H1 (cell line): ENCODE measurements at regions not wholly inside any gene's neighbourhood (a gene's known extent, or its start where the extent isn't known, plus 50 kb on each side); places are given as distances from the start of the nearest gene placed in this dataset.

Experiments used
- CTCF ChIA-PET: fragments of 300-600 bp; sonication (Branson Sonifier 250); formaldehyde crosslinking; loops from one replicate; lab custom pipeline; 2021; ENCODE audit not compliant: partially characterized antibody; lab: Charles Lee
- POLR2A ChIA-PET: fragments of 300-600 bp; sonication (Branson Sonifier 250); formaldehyde crosslinking; loops from one replicate; lab custom pipeline; 2021; ENCODE audit warnings: inconsistent platforms; ENCODE audit not compliant: partially characterized antibody; lab: Charles Lee
- DNase-seq, 2 experiments: peaks; one replicate each; pipeline versions ENCODE4 v3.0.0 to v3.0.0-alpha.2; 2010 to 2022; ENCODE audit warnings: low spot score in 2 of 2, low read depth in 1 of 2, mixed read lengths in 1 of 2
- FAIRE-seq: peaks from 2 replicates; lab custom pipeline; 2011; peaks lifted over from hg19 to GRCh38; lab: Jason Lieb, UNC
- H2AFZ ChIP-seq: 2 replicates; pipeline ENCODE4 v1.8.1; 2012; ENCODE audit warnings: low read length, inconsistent platforms
- H2AK5ac ChIP-seq: 2 replicates; pipeline ENCODE4 v1.6.1; 2013; ENCODE audit warnings: low read depth, low read length
- H2BK120ac ChIP-seq: replicated peaks from 2 replicates; pipeline ENCODE3; 2013; ENCODE audit warnings: low read depth, low read length, inconsistent platforms
- H2BK12ac ChIP-seq: 2 replicates; pipeline ENCODE4 v1.6.1; 2013; ENCODE audit warnings: low read depth, low read length
- H2BK15ac ChIP-seq: 2 replicates; pipeline ENCODE4 v1.6.1; 2013; ENCODE audit warnings: low read length
- H2BK20ac ChIP-seq: 2 replicates; pipeline ENCODE4 v1.6.1; 2013; ENCODE audit warnings: low read length
- H2BK5ac ChIP-seq: 2 replicates; pipeline ENCODE4 v1.6.1; 2013; ENCODE audit warnings: low read depth, low read length
- H3K14ac ChIP-seq: 2 replicates; pipeline ENCODE4 v1.6.1; 2013; ENCODE audit warnings: inconsistent platforms; ENCODE audit not compliant: insufficient read length
- H3K18ac ChIP-seq: 2 replicates; pipeline ENCODE4 v1.6.1; 2013; ENCODE audit warnings: low read length; ENCODE audit errors: extremely low read depth
- H3K23ac ChIP-seq: 2 replicates; pipeline ENCODE4 v1.6.1; 2013; ENCODE audit warnings: inconsistent platforms; ENCODE audit not compliant: insufficient read length
- H3K23me2 ChIP-seq: 2 replicates; pipeline ENCODE4 v1.6.1; 2013; ENCODE audit warnings: low read depth, low read length
- H3K27ac ChIP-seq: 2 replicates; pipeline ENCODE4 v1.6.1; 2011; ENCODE audit warnings: low read depth, low read length, inconsistent platforms
- H3K27me3 ChIP-seq, 4 experiments: replicated peaks in 1 of 4; 1 replicate in 1 of 4; 2 replicates in 3 of 4; pipeline versions ENCODE4 v1.6.1 to v1.8.1; 2011 to 2013; ENCODE audit warnings: low read length in 3 of 4, mild to moderate bottlenecking in 3 of 4, inconsistent platforms in 2 of 4, mixed read lengths in 2 of 4, moderate library complexity in 1 of 4; ENCODE audit not compliant: control insufficient read depth in 3 of 4, insufficient read depth in 3 of 4; ENCODE audit errors: extremely low read depth in 1 of 4
- H3K36me3 ChIP-seq, 4 experiments: 2 replicates each; pipeline versions ENCODE4 v1.6.1 to v1.8.1; 2011 to 2013; ENCODE audit warnings: mild to moderate bottlenecking in 4 of 4, low read length in 3 of 4, moderate library complexity in 2 of 4, control low read depth in 1 of 4, inconsistent platforms in 1 of 4; ENCODE audit not compliant: insufficient read depth in 4 of 4, control insufficient read depth in 2 of 4
- H3K4ac ChIP-seq: replicated peaks from 2 replicates; pipeline ENCODE3; 2013; ENCODE audit warnings: low read length, low read depth, mixed read lengths, inconsistent platforms; ENCODE audit not compliant: insufficient read length
- H3K4me1 ChIP-seq, 4 experiments: replicated peaks in 1 of 4; 1 replicate in 1 of 4; 2 replicates in 3 of 4; pipeline versions ENCODE4 v1.6.1 to v1.8.1; 2011 to 2013; ENCODE audit warnings: low read length in 3 of 4, inconsistent platforms in 2 of 4, mixed read lengths in 1 of 4; ENCODE audit not compliant: insufficient read depth in 4 of 4, control insufficient read depth in 3 of 4
- H3K4me2 ChIP-seq, 2 experiments: 2 replicates each; pipeline versions ENCODE4 v1.6.1 to v1.8.1; 2011 to 2013; ENCODE audit warnings: low read depth in 2 of 2, low read length in 2 of 2, control low read depth in 1 of 2, inconsistent platforms in 1 of 2, mild to moderate bottlenecking in 1 of 2; ENCODE audit not compliant: insufficient read depth in 1 of 2
- H3K4me3 ChIP-seq, 4 experiments: fragments of 200-600, 300-600 bp in 1 of 4; sonication (generic), shearing (Covaris generic), sonication (Bioruptor Twin) in 1 of 4; 2 replicates each; pipeline versions ENCODE4 v1.5.1 to v1.8.1; 2011 to 2016; ENCODE audit warnings: low read length in 4 of 4, low read depth in 3 of 4, control low read depth in 2 of 4, inconsistent platforms in 2 of 4, mild to moderate bottlenecking in 2 of 4, mixed read lengths in 1 of 4, moderate library complexity in 1 of 4; ENCODE audit not compliant: insufficient read depth in 2 of 4; ENCODE audit errors: extremely low read depth in 1 of 4
- H3K56ac ChIP-seq: replicated peaks from 2 replicates; pipeline ENCODE3; 2013; ENCODE audit warnings: low read depth, mild to moderate bottlenecking, mixed read lengths, low read length, inconsistent platforms; ENCODE audit not compliant: insufficient read length
- H3K79me1 ChIP-seq: 2 replicates; pipeline ENCODE4 v1.6.1; 2013; ENCODE audit warnings: low read depth, low read length, control low read depth
- H3K79me2 ChIP-seq, 2 experiments: 2 replicates each; pipeline versions ENCODE4 v1.6.1 to v1.8.1; 2012 to 2013; ENCODE audit warnings: low read length in 2 of 2, mild to moderate bottlenecking in 2 of 2, inconsistent platforms in 1 of 2; ENCODE audit not compliant: insufficient read depth in 2 of 2, control insufficient read depth in 1 of 2
- H3K9ac ChIP-seq, 4 experiments: replicated peaks in 1 of 4; 1 replicate in 1 of 4; 2 replicates in 3 of 4; pipeline versions ENCODE4 v1.6.1 to v1.8.1; 2011 to 2013; ENCODE audit warnings: low read depth in 3 of 4, low read length in 3 of 4, control low read depth in 2 of 4, mild to moderate bottlenecking in 2 of 4, moderate library complexity in 2 of 4, inconsistent platforms in 1 of 4; ENCODE audit errors: extremely low read depth in 1 of 4
- H3K9me3 ChIP-seq, 2 experiments: 2 replicates each; pipeline versions ENCODE4 v1.6.1 to v1.8.1; 2012 to 2013; ENCODE audit warnings: mild to moderate bottlenecking in 2 of 2, moderate library complexity in 2 of 2, control low read depth in 1 of 2, inconsistent platforms in 1 of 2, low read depth in 1 of 2, low read length in 1 of 2, mixed read lengths in 1 of 2; ENCODE audit not compliant: insufficient read depth in 2 of 2
- H4K20me1 ChIP-seq, 2 experiments: replicated peaks in 1 of 2; 2 replicates each; pipeline versions ENCODE3 to v1.8.1; 2011 to 2013; ENCODE audit warnings: inconsistent platforms in 2 of 2, low read length in 2 of 2, mild to moderate bottlenecking in 1 of 2; ENCODE audit not compliant: insufficient read depth in 2 of 2, control insufficient read depth in 1 of 2
- H4K5ac ChIP-seq: 2 replicates; pipeline ENCODE4 v1.6.1; 2013; ENCODE audit warnings: low read length, low read depth, mixed read lengths, inconsistent platforms; ENCODE audit not compliant: insufficient read length
- H4K8ac ChIP-seq: 2 replicates; pipeline ENCODE4 v1.8.0; 2013; ENCODE audit warnings: mild to moderate bottlenecking, moderate library complexity, low read length, inconsistent platforms; ENCODE audit not compliant: insufficient read depth; ENCODE audit errors: extremely low read depth
- H4K91ac ChIP-seq: replicated peaks from 2 replicates; pipeline ENCODE3; 2013; ENCODE audit warnings: low read length, mixed read lengths, inconsistent platforms; ENCODE audit not compliant: insufficient read length
- CBX8 ChIP-seq: fragments of 300-800, 300-1000 bp; sonication (generic); IDR thresholded peaks from 2 replicates; pipeline ENCODE4 v1.7.1; 2016; ENCODE audit warnings: low read depth, low read length, borderline replicate concordance
- CEBPB ChIP-seq: IDR thresholded peaks from 2 replicates; pipeline ENCODE4 v1.6.1; 2012; ENCODE audit warnings: low read depth, low read length
- CHD1 ChIP-seq: IDR thresholded peaks from 2 replicates; pipeline ENCODE4 v1.6.1; 2012; ENCODE audit warnings: low read depth, low read length, improper control_type of control experiment
- FOSL1 ChIP-seq: IDR thresholded peaks from 2 replicates; pipeline ENCODE4 v1.6.1; 2011; ENCODE audit warnings: mild to moderate bottlenecking, low read depth, low read length, moderate library complexity; ENCODE audit not compliant: insufficient read depth
- HDAC2 ChIP-seq, 2 experiments: fragments of 300-600 bp in 1 of 2; sonication (generic) in 1 of 2; IDR thresholded peaks; 2 replicates each; pipeline ENCODE4 v1.6.1; 2011 to 2012; ENCODE audit warnings: low read depth in 2 of 2, low read length in 2 of 2, mild to moderate bottlenecking in 2 of 2, moderate library complexity in 2 of 2, borderline replicate concordance in 1 of 2, inconsistent platforms in 1 of 2
- NRF1 ChIP-seq: IDR thresholded peaks from 2 replicates; pipeline ENCODE4 v1.6.1; 2011; ENCODE audit warnings: mild to moderate bottlenecking, low read depth, low read length, improper control_type of control experiment
- POLR2A ChIP-seq, 2 experiments: IDR thresholded peaks; 1 replicate in 1 of 2; 2 replicates in 1 of 2; pipeline ENCODE4 v1.6.1; 2011; ENCODE audit warnings: low read depth in 2 of 2, low read length in 2 of 2, mild to moderate bottlenecking in 2 of 2; ENCODE audit errors: control extremely low read depth in 1 of 2
- POU5F1 ChIP-seq: IDR thresholded peaks from 2 replicates; pipeline ENCODE4 v1.6.1; 2011; ENCODE audit warnings: low read depth, mild to moderate bottlenecking, low read length, moderate library complexity
- RFX5 ChIP-seq: IDR thresholded peaks from 2 replicates; pipeline ENCODE4 v1.6.1; 2011; ENCODE audit warnings: low read depth, low read length, improper control_type of control experiment, borderline replicate concordance
- SIN3A ChIP-seq, 2 experiments: IDR thresholded peaks in 1 of 2; conservative IDR thresholded peaks in 1 of 2; 2 replicates each; pipeline ENCODE4 v1.6.1; 2011 to 2012; ENCODE audit warnings: low read length in 2 of 2, improper control_type of control experiment in 1 of 2, low read depth in 1 of 2, mild to moderate bottlenecking in 1 of 2
- SP4 ChIP-seq: IDR thresholded peaks from 2 replicates; pipeline ENCODE4 v1.6.1; 2012; ENCODE audit warnings: low read length, inconsistent platforms
- SUZ12 ChIP-seq: fragments of 200-600 bp; sonication (generic); IDR thresholded peaks from 2 replicates; pipeline ENCODE4 v1.6.1; 2012; ENCODE audit warnings: mild to moderate bottlenecking, inconsistent platforms, low read length, moderate library complexity, mixed read lengths
- TBP ChIP-seq: IDR thresholded peaks from 2 replicates; pipeline ENCODE4 v1.6.1; 2011; ENCODE audit warnings: low read depth, low read length, improper control_type of control experiment
- YY1 ChIP-seq: IDR thresholded peaks from 2 replicates; pipeline ENCODE4 v1.6.1; 2011; ENCODE audit warnings: low read depth, mild to moderate bottlenecking, low read length
- WGBS, 2 experiments: shearing (Covaris generic) in 1 of 2; methylation state at CpG; one replicate each; pipeline versions ENCODE4 v1.1.6 to v1.1.7; 2013 to 2015; ENCODE audit warnings: low lambda C conversion rate in 2 of 2, mixed read lengths in 2 of 2, inconsistent platforms in 1 of 2, low coverage in 1 of 2, missing lambda C conversion rate in 1 of 2; ENCODE audit not compliant: insufficient replicate concordance in 2 of 2, insufficient coverage in 1 of 2, insufficient read length in 1 of 2; ENCODE audit errors: extremely low coverage in 1 of 2, missing lambda C conversion rate in 1 of 2; 5-methylcytosine and 5-hydroxymethylcytosine counted together

DNA sequence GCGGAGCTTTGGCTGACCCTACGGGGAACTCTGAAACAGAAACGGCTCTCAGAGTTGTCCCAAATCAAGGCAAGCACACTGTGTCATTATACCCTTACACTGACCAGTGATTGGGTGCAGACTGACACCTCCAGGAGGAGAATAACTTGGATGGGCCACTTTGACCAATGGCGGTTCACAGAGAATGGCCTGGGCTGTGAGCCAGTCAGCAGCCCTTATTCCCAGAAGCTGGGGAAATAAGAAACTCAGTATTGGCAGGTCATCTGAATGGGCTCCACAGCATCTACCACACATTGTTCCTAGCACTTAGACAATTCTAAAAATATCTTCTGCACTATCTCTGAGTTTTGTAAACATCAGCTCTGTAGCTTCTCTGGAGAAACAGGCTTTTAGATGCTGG, 265.2 kb downstream of the ADGRL2 start (continued):
- TF ChIP-seq SP4: no peak

DNA sequence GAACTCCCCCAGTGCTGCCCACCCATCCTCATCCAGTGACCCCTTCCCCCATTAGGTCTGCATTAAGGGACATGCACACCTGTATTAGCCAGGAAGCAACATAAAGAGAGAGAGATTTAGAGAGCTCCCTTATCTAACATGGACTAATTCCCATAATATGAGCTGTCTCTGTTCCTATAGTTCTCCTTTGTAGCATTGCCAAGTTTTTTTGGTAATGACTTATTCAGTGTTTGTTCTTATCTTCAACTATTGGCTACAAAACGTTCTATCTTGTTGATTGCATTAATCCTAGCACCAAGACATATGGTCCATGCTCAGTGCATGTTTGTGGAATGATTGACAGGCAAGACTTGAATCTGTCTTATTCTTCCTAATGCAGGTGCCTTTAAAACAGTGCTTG, 264.0 kb downstream of the ADGRL2 start:
- Histone ChIP-seq H2BK120ac (no peak overlapping the region), H3K36me3 (no peaks in the 10 kb centered on the region), H3K23ac (no peak overlapping the region), H3K18ac (no peak overlapping the region), H3K23me2 (no peaks in the 10 kb centered on the region), H2BK15ac (no peak overlapping the region), H2AFZ (no peak overlapping the region), H4K5ac (no peak overlapping the region), H3K4me2 (no peak overlapping the region), H3K4me3 (no peak overlapping the region), H3K4ac (no peak overlapping the region), H2BK20ac (no peak overlapping the region), H3K56ac (no peak overlapping the region), H3K27me3 (peaks cover 0 to 1% (median 0%) of the 10 kb centered on the region in 4 experiments; a peak in 1 of 7 replicates), H2BK12ac (no peak overlapping the region), H4K91ac (no peak overlapping the region), H4K8ac (no peak overlapping the region), H3K9me3 (no peaks in the 10 kb centered on the region), H2AK5ac (no peak overlapping the region), H3K27ac (no peak overlapping the region), H2BK5ac (no peak overlapping the region), H3K14ac (no peak overlapping the region), H4K20me1 (no peaks in the 10 kb centered on the region), H3K79me2 (no peaks in the 10 kb centered on the region), H3K79me1 (no peaks in the 10 kb centered on the region), H3K4me1 (no peaks in the 10 kb centered on the region), H3K9ac (no peak overlapping the region)
- no peak for FAIRE-seq
- DNase-seq: no peak
- 81% methylated on average over 1 of the region's 1 CpG; no CpG with 5 or more reads in 1 of the 2 experiments for WGBS, 2 experiments
- ChIA-PET POLR2A (no interaction called here), CTCF (interaction anchor here (0.6 to 3.2 kb wide), 4 partner anchors 9 to 573 kb away, joined by 3 to 15 read pairs (median 4); no protein-coding TSS in a partner anchor)
- TF ChIP-seq FOSL1: no peak
- TF ChIP-seq YY1: no peak
- TF ChIP-seq SP4: no peak
- TF ChIP-seq HDAC2 (IDR thresholded peaks at IDR 0.05; ENCODE audit: borderline replicate concordance in 1 of 2, low read depth in 2 of 2, low read length in 2 of 2): no peak
- no peak for TF ChIP-seq RFX5
- no peak for TF ChIP-seq NRF1
- no peak for TF ChIP-seq CHD1
- no peak for TF ChIP-seq SIN3A (conservative IDR thresholded peaks at IDR 0.05 in 1 of 2, IDR thresholded peaks at IDR 0.05 in 1 of 2; ENCODE audit: low read depth in 1 of 2, low read length in 2 of 2)
- no peak for TF ChIP-seq POU5F1
- TF ChIP-seq POLR2A (IDR thresholded peaks at IDR 0.05; ENCODE audit: control extremely low read depth in 1 of 2, low read depth in 2 of 2, low read length in 2 of 2): no peak
- TF ChIP-seq CBX8: no peak
- no peak for TF ChIP-seq TBP
- TF ChIP-seq CEBPB: no peak
- TF ChIP-seq SUZ12: no peak
